Posterior vena cava (tissue), 2 donors: ENCODE measurements at regions not wholly inside any gene's neighbourhood (a gene's known extent, or its start where the extent isn't known, plus 50 kb on each side); places are given as distances from the start of the nearest gene placed in this dataset.

Source experiments
- DNase-seq: peaks from one replicate; pipeline ENCODE4 v3.0.0-alpha.2; 2020; ENCODE audit warnings: low spot score
- intact Hi-C, 2 donors: fragments of 100-400 bp; cut with DNase I; formaldehyde crosslinking; loops; one replicate each; pipeline versions ENCODE4 v1.14.1 to v1.14.2; 2022 to 2023
- donor health status: DM: yes; HTN: yes; CAD: no.
- donor health status: DM: yes; HTN: yes; CAD: no.

- intact Hi-C loops = no loop called here
- no peak for DNase-seq
Measured at GRCh38 chr7:136066304-136067143, 89.4 kb upstream of the MTPN start.

- DNase-seq = no peak
- intact Hi-C loops = no loop called here
Measured at GRCh38 chr7:136064627-136065237, 87.6 kb upstream of the MTPN start.

GRCh38 chr7:136064081-136064480 is 86.9 kb upstream of the MTPN start:
- no peak for DNase-seq
- intact Hi-C loops = no loop called here

- DNase-seq = no peak
- intact Hi-C loops = no loop called here
Measured at GRCh38 chr7:136063326-136063666, 86.1 kb upstream of the MTPN start.

GRCh38 chr7:136062625-136063325 is 85.6 kb upstream of the MTPN start:
- DNase-seq = no peak
- intact Hi-C loops = no loop called here

GRCh38 chr7:136061433-136061832 is 84.3 kb upstream of the MTPN start:
- DNase-seq = no peak
- intact Hi-C loops = no loop called here

- no peak for DNase-seq
- intact Hi-C loops = no loop called here
Measured at GRCh38 chr7:136058546-136058945, 81.4 kb upstream of the MTPN start.

GRCh38 chr7:136057509-136057908 is 80.3 kb upstream of the MTPN start:
- intact Hi-C loops = no loop called here
- no peak for DNase-seq

GRCh38 chr7:136056651-136057231 is 79.6 kb upstream of the MTPN start:
- intact Hi-C loops = no loop called here
- no peak for DNase-seq

- intact Hi-C loops = no loop called here
Measured at GRCh38 chr7:136055266-136055665, 78.1 kb upstream of the MTPN start.

GRCh38 chr7:136053689-136054485 is 76.7 kb upstream of the MTPN start:
- no peak for DNase-seq
- intact Hi-C loops = no loop called here

More at GRCh38 chr7:136055266-136055665, 78.1 kb upstream of the MTPN start:
- DNase-seq = no peak

- DNase-seq = no peak
- intact Hi-C loops = no loop called here
Measured at GRCh38 chr7:136051203-136051928, 74.2 kb upstream of the MTPN start.

- no peak for DNase-seq
- intact Hi-C loops = no loop called here
Measured at GRCh38 chr7:136050462-136050847, 73.3 kb upstream of the MTPN start.

- DNase-seq = no peak
- intact Hi-C loops = loop anchor here in 1 of 2 donors (10.0 kb wide), 1 partner anchor 575 kb away; no protein-coding TSS in a partner anchor
Measured at GRCh38 chr7:136049818-136050461, 72.8 kb upstream of the MTPN start.

GRCh38 chr7:136049117-136049516 is 72.0 kb upstream of the MTPN start:
- intact Hi-C loops = loop anchor here in 1 of 2 donors (10.0 kb wide), 1 partner anchor 576 kb away; no protein-coding TSS in a partner anchor
- DNase-seq = no peak

GRCh38 chr7:136046548-136046947 is 69.4 kb upstream of the MTPN start:
- DNase-seq = no peak
- intact Hi-C loops = loop anchor here in 1 of 2 donors (10.0 kb wide), 1 partner anchor 578 kb away; no protein-coding TSS in a partner anchor

- no peak for DNase-seq
Measured at GRCh38 chr7:136045992-136046391, 68.8 kb upstream of the MTPN start.

GRCh38 chr7:136045181-136045580 is 68.0 kb upstream of the MTPN start:
- no peak for DNase-seq
- intact Hi-C loops = loop anchor here in 1 of 2 donors (10.0 kb wide), 1 partner anchor 580 kb away; no protein-coding TSS in a partner anchor

More at GRCh38 chr7:136045992-136046391, 68.8 kb upstream of the MTPN start:
- intact Hi-C loops = loop anchor here in 1 of 2 donors (10.0 kb wide), 1 partner anchor 579 kb away; no protein-coding TSS in a partner anchor
